ENCODE measurements at regions not wholly inside any gene's neighbourhood (a gene's known extent, or its start where the extent isn't known, plus 50 kb on each side); places are given as distances from the start of the nearest gene placed in this dataset.
"Not testable (repeated sequence)": the region's sequence is repeated elsewhere in the genome, so short reads cannot be mapped to it uniquely, and the experiment has no call there.

DNA sequence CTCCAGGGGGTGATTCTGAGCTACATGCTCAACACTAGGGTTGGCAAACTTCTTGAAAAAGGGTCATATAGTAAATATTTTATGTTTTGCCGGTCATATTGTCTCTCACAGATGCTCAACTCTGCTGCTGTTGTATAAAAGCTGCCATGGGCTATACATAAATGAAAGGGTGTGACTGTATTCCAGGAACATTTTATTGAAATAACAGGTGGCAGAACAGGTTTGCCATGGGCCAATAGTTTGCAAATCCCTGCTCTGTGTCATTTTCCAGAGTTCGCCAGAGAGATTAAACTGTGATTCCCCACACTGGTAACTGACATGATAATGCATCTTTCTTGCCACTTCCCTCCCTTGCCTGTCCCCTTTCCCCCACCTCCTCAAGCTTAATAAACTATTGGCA, 144.1 kb downstream of the NPIPA8 start:
- no CpG with 5 or more reads among the region's 2 CpGs for WGBS, 2 donors (ENCODE audit: low coverage in 1 of 2)
- not testable (repeated sequence) for ATAC-seq

GRCh38 chr16:18190179-18190578, 146.4 kb downstream of the NPIPA8 start:
- H3K4me3 ChIP-seq, ATAC-seq, H3K9me3 ChIP-seq, H3K27me3 ChIP-seq, H3K36me3 ChIP-seq, H3K4me1 ChIP-seq, H3K27ac ChIP-seq: not testable (repeated sequence)
- 11 to 20% methylated on average over 1 of the region's 8 CpGs for whole genome bisulfite sequencing, 2 donors (ENCODE audit: low coverage in 1 of 2)

More for the DNA sequence above, 144.1 kb downstream of the NPIPA8 start:
- not testable (repeated sequence) for H3K9me3 ChIP-seq, H3K4me1 ChIP-seq, H3K36me3 ChIP-seq, H3K27me3 ChIP-seq, H3K27ac ChIP-seq, H3K4me3 ChIP-seq

DNA sequence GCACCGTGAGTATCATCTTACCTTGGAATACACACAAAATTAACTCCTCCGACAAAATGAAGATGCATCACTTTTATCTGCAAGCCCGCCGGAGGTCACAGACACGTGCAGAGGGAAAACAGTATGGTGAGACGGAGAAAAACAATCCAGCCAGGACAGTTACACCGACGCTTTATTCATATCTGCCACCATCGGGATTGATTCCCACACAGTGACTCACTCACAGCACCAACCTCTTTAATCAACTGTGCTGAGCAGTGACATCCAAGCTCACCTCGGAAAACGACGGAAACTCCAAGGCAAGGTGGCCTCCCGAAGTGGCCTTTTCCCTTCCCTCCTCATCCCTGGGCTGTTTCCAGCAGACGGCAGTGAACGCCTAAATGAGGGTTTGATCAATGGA, 151.8 kb downstream of the NPIPA8 start:
- WGBS, 2 donors (ENCODE audit: low coverage in 1 of 2), result no CpG with 5 or more reads among the region's 15 CpGs
- H3K27me3 ChIP-seq, ATAC-seq, H3K4me3 ChIP-seq, H3K36me3 ChIP-seq, H3K9me3 ChIP-seq, H3K27ac ChIP-seq, H3K4me1 ChIP-seq: not testable (repeated sequence)

GRCh38 chr16:18181028-18181427, 155.5 kb downstream of the NPIPA8 start:
- H3K36me3 ChIP-seq, H3K4me1 ChIP-seq, H3K9me3 ChIP-seq, H3K4me3 ChIP-seq, ATAC-seq, H3K27me3 ChIP-seq, H3K27ac ChIP-seq: not testable (repeated sequence)
- WGBS, 2 donors (ENCODE audit: low coverage in 1 of 2), result 32 to 75% methylated on average over 2 of the region's 6 CpGs

- not testable (repeated sequence) for H3K27me3 ChIP-seq, H3K36me3 ChIP-seq, H3K4me1 ChIP-seq, H3K27ac ChIP-seq, ATAC-seq, H3K4me3 ChIP-seq, H3K9me3 ChIP-seq
- WGBS, 2 donors (ENCODE audit: low coverage in 1 of 2), result 52 to 56% methylated on average over 2 of the region's 2 CpGs
Measured at GRCh38 chr16:18173945-18174497, 162.5 kb downstream of the NPIPA8 start.

GRCh38 chr16:18162293-18162692, 174.2 kb downstream of the NPIPA8 start:
- not testable (repeated sequence) for H3K9me3 ChIP-seq, H3K27ac ChIP-seq
- WGBS, 2 donors (ENCODE audit: low coverage in 1 of 2), result 33 to 60% methylated on average over 1 of the region's 3 CpGs

DNA sequence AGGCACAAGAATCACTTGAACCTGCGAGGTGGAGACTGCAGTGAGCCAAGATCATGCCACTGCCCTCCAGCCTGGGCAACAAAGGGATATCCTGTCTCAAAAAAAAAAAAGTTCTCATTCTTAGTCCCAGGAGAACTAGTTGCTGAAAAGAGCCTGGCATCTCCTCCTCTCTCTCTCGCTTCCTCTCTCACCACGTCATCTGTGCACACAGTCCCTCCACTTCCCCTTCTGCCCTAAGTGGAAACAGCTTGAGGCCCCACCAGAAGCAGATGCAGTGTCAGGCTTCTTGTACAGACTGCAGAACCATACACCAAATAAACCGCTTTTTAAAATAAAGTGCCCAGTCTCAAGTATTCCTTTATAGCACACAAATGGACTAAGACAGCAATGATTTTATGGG, 175.3 kb downstream of the NPIPA8 start:
- ATAC-seq, H3K4me3 ChIP-seq, H3K27ac ChIP-seq, H3K36me3 ChIP-seq, H3K27me3 ChIP-seq, H3K9me3 ChIP-seq, H3K4me1 ChIP-seq: not testable (repeated sequence)
- WGBS, 2 donors (ENCODE audit: low coverage in 1 of 2), result 68 to 80% methylated on average over 2 to 3 of the region's 4 CpGs

More at GRCh38 chr16:18162293-18162692, 174.2 kb downstream of the NPIPA8 start:
- not testable (repeated sequence) for H3K4me3 ChIP-seq, H3K36me3 ChIP-seq, H3K4me1 ChIP-seq, ATAC-seq, H3K27me3 ChIP-seq

DNA sequence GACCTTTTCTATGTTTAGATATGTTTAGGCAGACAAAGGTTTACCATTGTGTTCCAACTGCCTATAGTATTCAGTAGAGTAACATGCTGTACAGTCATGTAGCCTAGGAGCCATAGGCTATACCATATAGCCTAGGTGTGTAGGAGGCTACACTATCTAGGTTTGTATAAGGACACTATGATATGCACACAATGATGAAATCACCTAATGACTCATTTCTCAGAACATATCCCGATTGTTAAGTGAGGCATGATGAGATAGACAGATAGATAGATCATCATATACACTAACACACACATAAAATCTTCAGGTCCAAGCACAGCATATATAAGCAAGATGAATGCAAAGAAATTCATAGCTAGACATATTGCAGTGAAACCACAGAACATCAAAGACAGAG, 177.4 kb downstream of the NPIPA8 start:
- 38 to 45% methylated on average over 1 of the region's 1 CpG for WGBS, 2 donors (ENCODE audit: low coverage in 1 of 2)
- not testable (repeated sequence) for H3K36me3 ChIP-seq, H3K4me3 ChIP-seq, H3K9me3 ChIP-seq, H3K27me3 ChIP-seq, H3K4me1 ChIP-seq, H3K27ac ChIP-seq, ATAC-seq

GRCh38 chr16:18157854-18158253, 178.7 kb downstream of the NPIPA8 start:
- not testable (repeated sequence) for H3K27ac ChIP-seq, ATAC-seq, H3K9me3 ChIP-seq, H3K27me3 ChIP-seq, H3K4me3 ChIP-seq, H3K4me1 ChIP-seq, H3K36me3 ChIP-seq
- 70 to 100% methylated on average over 1 of the region's 1 CpG for WGBS, 2 donors (ENCODE audit: low coverage in 1 of 2)

GRCh38 chr16:18152832-18153231, 183.7 kb downstream of the NPIPA8 start:
- not testable (repeated sequence) for H3K36me3 ChIP-seq, H3K4me3 ChIP-seq, H3K27ac ChIP-seq, H3K4me1 ChIP-seq, H3K27me3 ChIP-seq, H3K9me3 ChIP-seq, ATAC-seq
- 55% methylated on average over 4 of the region's 6 CpGs; no CpG with 5 or more reads in 1 of the 2 donors for WGBS, 2 donors (ENCODE audit: low coverage in 1 of 2)

- not testable (repeated sequence) for ATAC-seq, H3K36me3 ChIP-seq, H3K9me3 ChIP-seq, H3K4me3 ChIP-seq, H3K27ac ChIP-seq, H3K27me3 ChIP-seq, H3K4me1 ChIP-seq
- no CpG with 5 or more reads among the region's 5 CpGs for WGBS, 2 donors (ENCODE audit: low coverage in 1 of 2)
Measured at GRCh38 chr16:18148132-18148531, 188.4 kb downstream of the NPIPA8 start.

DNA sequence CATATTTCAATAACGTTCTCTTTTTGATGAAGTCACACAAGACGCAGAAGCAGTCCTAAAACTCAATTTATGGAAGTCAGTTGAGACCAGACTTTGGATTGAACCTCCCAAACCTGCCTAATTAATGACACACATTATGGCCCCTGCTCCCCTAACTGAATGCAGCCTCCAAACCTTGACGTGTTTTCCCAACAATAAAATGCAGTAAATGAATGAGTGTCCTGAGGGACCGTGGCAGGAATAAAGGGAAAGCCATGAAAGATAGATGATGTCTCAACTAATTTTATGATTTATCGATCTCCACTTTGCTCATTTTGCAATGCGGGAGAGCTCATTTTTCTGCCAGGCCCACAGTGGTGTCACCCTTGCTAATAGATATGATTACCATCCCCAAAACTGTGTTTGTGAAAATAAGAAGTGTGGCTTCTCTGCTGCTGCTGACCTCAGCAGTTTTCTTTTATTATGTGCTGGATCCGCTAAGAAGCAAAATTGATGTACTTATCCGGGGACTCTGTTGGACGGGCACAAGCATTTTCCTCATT, 189.9 kb downstream of the NPIPA8 start:
- WGBS, 2 donors (ENCODE audit: low coverage in 1 of 2), result no CpG with 5 or more reads among the region's 9 CpGs

DNA sequence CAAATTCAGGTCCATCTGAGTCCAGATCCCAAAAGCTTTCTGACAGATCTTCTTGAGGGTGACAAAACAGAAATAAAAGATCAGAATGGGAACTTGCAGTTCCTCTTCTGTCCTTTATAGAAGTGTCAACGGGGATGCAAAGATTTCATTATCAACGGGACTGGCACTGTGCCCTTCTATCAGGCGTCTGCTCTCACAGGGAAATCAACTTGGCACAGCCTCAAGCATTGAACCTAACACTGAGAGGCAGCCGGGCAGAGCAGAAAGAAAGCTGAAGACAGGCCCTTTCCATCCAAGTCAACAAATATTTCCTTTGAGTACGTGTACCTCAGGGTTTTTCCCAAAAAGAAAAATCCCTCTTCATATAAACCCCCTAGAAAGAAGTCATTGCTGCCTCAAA, 194.5 kb downstream of the NPIPA8 start:
- not testable (repeated sequence) for H3K27me3 ChIP-seq, H3K9me3 ChIP-seq, H3K36me3 ChIP-seq, H3K27ac ChIP-seq, H3K4me3 ChIP-seq, H3K4me1 ChIP-seq, ATAC-seq
- no CpG with 5 or more reads among the region's 5 CpGs for WGBS, 2 donors (ENCODE audit: low coverage in 1 of 2)

More for the DNA sequence above, 189.9 kb downstream of the NPIPA8 start:
- H3K4me1 ChIP-seq, ATAC-seq, H3K36me3 ChIP-seq, H3K27ac ChIP-seq, H3K4me3 ChIP-seq, H3K27me3 ChIP-seq, H3K9me3 ChIP-seq: not testable (repeated sequence)

DNA sequence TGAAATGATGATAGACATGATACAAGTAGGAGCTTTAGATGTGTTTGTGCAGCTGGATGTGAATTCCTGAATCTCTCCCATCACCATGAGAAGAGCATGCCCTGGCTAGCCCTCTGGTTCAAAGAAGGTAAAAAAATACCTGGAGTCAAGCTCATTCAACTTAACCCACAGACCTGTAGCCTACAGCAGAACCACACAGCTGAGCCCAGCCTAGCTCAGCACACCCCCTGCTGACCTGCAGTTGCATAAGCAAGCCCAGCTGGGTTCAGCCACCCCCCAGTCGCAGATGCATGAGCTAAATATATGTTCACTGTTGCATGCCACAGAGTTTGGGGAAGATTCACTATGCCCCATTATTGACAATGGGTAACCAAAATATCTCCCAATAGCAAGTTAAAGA, 200.2 kb downstream of the NPIPA8 start:
- H3K9me3 ChIP-seq, ATAC-seq, H3K36me3 ChIP-seq, H3K27me3 ChIP-seq, H3K4me1 ChIP-seq, H3K27ac ChIP-seq, H3K4me3 ChIP-seq: not testable (repeated sequence)
- WGBS, 2 donors (ENCODE audit: low coverage in 1 of 2), result no CpG with 5 or more reads among the region's 1 CpG

Data from gastroesophageal sphincter (tissue), 4 donors.